Right lobe of liver (tissue), 4 donors: ENCODE measurements at regions not wholly inside any gene's neighbourhood (a gene's known extent, or its start where the extent isn't known, plus 50 kb on each side); places are given as distances from the start of the nearest gene placed in this dataset.

Experiments
- POLR2A ChIP-seq: fragments of 450-650 bp; IDR thresholded peaks from one replicate; pipeline ENCODE4 v1.6.1; 2017; ENCODE audit warnings: antibody characterized with exemption, mild to moderate bottlenecking
- TF ChIP-seq, protein P1 (sequence below), 4 donors: fragments of 200-600 bp in 3 of 4; fragments of 450-650 bp in 1 of 4; IDR thresholded peaks; one replicate each; pipeline versions ENCODE4 v1.5.1 to v1.8.0; 2016 to 2022; ENCODE audit warnings: antibody characterized with exemption in 4 of 4, mild to moderate bottlenecking in 2 of 4
- donor health status: DM: no; HTN: no; CAD: no.
- donor health status: DM: no; HTN: no; CAD: no.
- donor health status: DM: no; HTN: yes; CAD: no.

GRCh38 chr1:10932088-10932487 lies 80.4 kb upstream of the TARDBP start:
- TF ChIP-seq POLR2A = no peak
- TF ChIP-seq, protein P1, sequence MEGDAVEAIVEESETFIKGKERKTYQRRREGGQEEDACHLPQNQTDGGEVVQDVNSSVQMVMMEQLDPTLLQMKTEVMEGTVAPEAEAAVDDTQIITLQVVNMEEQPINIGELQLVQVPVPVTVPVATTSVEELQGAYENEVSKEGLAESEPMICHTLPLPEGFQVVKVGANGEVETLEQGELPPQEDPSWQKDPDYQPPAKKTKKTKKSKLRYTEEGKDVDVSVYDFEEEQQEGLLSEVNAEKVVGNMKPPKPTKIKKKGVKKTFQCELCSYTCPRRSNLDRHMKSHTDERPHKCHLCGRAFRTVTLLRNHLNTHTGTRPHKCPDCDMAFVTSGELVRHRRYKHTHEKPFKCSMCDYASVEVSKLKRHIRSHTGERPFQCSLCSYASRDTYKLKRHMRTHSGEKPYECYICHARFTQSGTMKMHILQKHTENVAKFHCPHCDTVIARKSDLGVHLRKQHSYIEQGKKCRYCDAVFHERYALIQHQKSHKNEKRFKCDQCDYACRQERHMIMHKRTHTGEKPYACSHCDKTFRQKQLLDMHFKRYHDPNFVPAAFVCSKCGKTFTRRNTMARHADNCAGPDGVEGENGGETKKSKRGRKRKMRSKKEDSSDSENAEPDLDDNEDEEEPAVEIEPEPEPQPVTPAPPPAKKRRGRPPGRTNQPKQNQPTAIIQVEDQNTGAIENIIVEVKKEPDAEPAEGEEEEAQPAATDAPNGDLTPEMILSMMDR (IDR thresholded peaks at IDR 0.05) = no peak
